Hepatocyte (in vitro differentiated cells): ENCODE measurements at regions not wholly inside any gene's neighbourhood (a gene's known extent, or its start where the extent isn't known, plus 50 kb on each side); places are given as distances from the start of the nearest gene placed in this dataset.

Source experiments
- EZH2 ChIP-seq: fragments of 200-600 bp; sonication (generic); IDR thresholded peaks from 2 replicates; pipeline ENCODE4 v1.6.1; 2016; ENCODE audit warnings: antibody characterized with exemption, mild to moderate bottlenecking, borderline replicate concordance
- TF ChIP-seq, protein P1 (sequence below): fragments of 200-600 bp; sonication (generic); IDR thresholded peaks from 2 replicates; pipeline ENCODE4 v1.5.1; 2016; ENCODE audit warnings: antibody characterized with exemption, mild to moderate bottlenecking; ENCODE audit not compliant: poor library complexity

DNA sequence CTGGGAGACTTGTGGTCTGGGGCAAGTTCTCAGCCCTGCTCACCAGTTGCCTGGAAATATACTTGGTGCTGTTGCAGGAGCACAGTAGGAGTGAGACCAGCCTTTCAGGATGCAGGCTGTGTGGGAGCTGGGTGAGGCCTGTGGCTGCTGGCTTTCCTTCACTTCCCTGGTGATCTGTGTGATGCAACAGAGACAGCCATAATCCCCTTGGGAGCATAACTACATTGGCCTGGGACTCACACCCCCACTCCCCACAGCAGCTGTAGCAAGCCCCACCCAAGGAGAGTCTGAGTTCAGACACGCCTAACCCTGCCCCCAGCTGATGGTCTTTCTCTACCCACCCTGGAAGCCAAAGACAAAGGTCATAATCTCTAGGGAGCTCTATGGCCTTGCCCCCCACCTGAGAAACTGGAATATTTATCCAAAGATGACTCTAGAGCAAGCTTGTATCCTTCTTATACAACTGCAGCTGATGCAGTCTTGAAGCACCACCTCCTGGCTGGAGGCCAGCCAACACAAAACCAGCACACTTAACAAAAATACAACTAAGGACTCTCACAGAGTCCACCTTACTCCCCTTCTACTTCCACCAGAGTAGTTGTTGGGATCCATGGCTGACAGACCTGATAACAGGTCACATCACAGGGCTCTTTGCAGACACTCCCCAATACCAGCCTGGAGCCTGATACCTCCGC, 190.4 kb upstream of the CPNE8 start:
- TF ChIP-seq, protein P1, sequence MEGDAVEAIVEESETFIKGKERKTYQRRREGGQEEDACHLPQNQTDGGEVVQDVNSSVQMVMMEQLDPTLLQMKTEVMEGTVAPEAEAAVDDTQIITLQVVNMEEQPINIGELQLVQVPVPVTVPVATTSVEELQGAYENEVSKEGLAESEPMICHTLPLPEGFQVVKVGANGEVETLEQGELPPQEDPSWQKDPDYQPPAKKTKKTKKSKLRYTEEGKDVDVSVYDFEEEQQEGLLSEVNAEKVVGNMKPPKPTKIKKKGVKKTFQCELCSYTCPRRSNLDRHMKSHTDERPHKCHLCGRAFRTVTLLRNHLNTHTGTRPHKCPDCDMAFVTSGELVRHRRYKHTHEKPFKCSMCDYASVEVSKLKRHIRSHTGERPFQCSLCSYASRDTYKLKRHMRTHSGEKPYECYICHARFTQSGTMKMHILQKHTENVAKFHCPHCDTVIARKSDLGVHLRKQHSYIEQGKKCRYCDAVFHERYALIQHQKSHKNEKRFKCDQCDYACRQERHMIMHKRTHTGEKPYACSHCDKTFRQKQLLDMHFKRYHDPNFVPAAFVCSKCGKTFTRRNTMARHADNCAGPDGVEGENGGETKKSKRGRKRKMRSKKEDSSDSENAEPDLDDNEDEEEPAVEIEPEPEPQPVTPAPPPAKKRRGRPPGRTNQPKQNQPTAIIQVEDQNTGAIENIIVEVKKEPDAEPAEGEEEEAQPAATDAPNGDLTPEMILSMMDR, result peak; percentile 22
- no peak for TF ChIP-seq EZH2
